SK-N-SH (cell line): ENCODE measurements at regions not wholly inside any gene's neighbourhood (a gene's known extent, or its start where the extent isn't known, plus 50 kb on each side); places are given as distances from the start of the nearest gene placed in this dataset.

Experiments
- CTCF ChIA-PET: fragments of 300-600, 350-600 bp; formaldehyde crosslinking; extraction: SDS; loops from one replicate; lab custom pipeline; 2021; lab: Yijun Ruan, JAX
- POLR2A ChIA-PET: fragments of 350-600 bp; sonication (Branson Sonifier 250); formaldehyde crosslinking; extraction: SDS; loops from one replicate; lab custom pipeline; 2020; ENCODE audit warnings: antibody characterized with exemption, inconsistent platforms; lab: Yijun Ruan, JAX
- DNase-seq: peaks from one replicate; pipeline ENCODE4 v3.0.0; 2012
- H2AFZ ChIP-seq: fragments of 200-600 bp; sonication (generic); 2 replicates; pipeline ENCODE4 v1.8.1; 2016; ENCODE audit warnings: antibody characterized with exemption, mild to moderate bottlenecking, low read depth
- H3F3A ChIP-seq: fragments of 200-600 bp; sonication (generic); replicated peaks from 2 replicates; pipeline ENCODE3; 2016; ENCODE audit warnings: antibody characterized with exemption, mild to moderate bottlenecking; ENCODE audit not compliant: insufficient read depth
- H3K27ac ChIP-seq, 2 experiments: fragments of 200-500 bp in 1 of 2; fragments of 200-600 bp in 1 of 2; sonication (Bioruptor generic) in 1 of 2; sonication (generic), shearing (Covaris generic) in 1 of 2; 2 replicates each; pipeline versions ENCODE4 v1.5.1 to v1.6.1; 2014 to 2016; ENCODE audit warnings: low read depth in 2 of 2, inconsistent platforms in 1 of 2, low read length in 1 of 2, mild to moderate bottlenecking in 1 of 2, mixed read lengths in 1 of 2
- H3K27me3 ChIP-seq: fragments of 200-600 bp; sonication (generic), shearing (Covaris generic); 2 replicates; pipeline ENCODE4 v1.6.1; 2016; ENCODE audit warnings: mixed run types; ENCODE audit not compliant: insufficient read depth
- H3K36me3 ChIP-seq, 2 experiments: fragments of 200-500 bp in 1 of 2; fragments of 200-600 bp in 1 of 2; sonication (Bioruptor generic) in 1 of 2; sonication (generic) in 1 of 2; replicated peaks in 1 of 2; 2 replicates each; pipeline versions ENCODE3 to v1.5.1; 2014 to 2016; ENCODE audit warnings: low read length in 1 of 2, mild to moderate bottlenecking in 1 of 2; ENCODE audit not compliant: insufficient read depth in 2 of 2, control insufficient read depth in 1 of 2
- H3K4me1 ChIP-seq, 2 experiments: fragments of 200-500 bp in 1 of 2; fragments of 200-600 bp in 1 of 2; sonication (Bioruptor generic) in 1 of 2; sonication (generic), shearing (Covaris generic) in 1 of 2; 2 replicates each; pipeline versions ENCODE4 v1.5.1 to v1.6.1; 2014 to 2016; ENCODE audit warnings: low read depth in 1 of 2, low read length in 1 of 2, mixed run types in 1 of 2; ENCODE audit not compliant: insufficient read depth in 2 of 2, control insufficient read depth in 1 of 2
- H3K4me2 ChIP-seq: fragments of 200-600 bp; sonication (generic), shearing (Covaris generic); 2 replicates; pipeline ENCODE4 v1.6.1; 2017; ENCODE audit warnings: mixed run types
- H3K4me3 ChIP-seq, 2 experiments: fragments of 200-500 bp in 1 of 2; fragments of 200-600 bp in 1 of 2; sonication (Bioruptor generic) in 1 of 2; sonication (generic), shearing (Covaris generic) in 1 of 2; 2 replicates each; pipeline versions ENCODE4 v1.5.1 to v1.8.1; 2014 to 2016; ENCODE audit warnings: low read depth in 2 of 2, inconsistent platforms in 1 of 2, low read length in 1 of 2, mild to moderate bottlenecking in 1 of 2, mixed read lengths in 1 of 2, moderate library complexity in 1 of 2
- H3K79me2 ChIP-seq: fragments of 200-600 bp; sonication (generic); 2 replicates; pipeline ENCODE4 v1.8.1; 2017; ENCODE audit warnings: mild to moderate bottlenecking; ENCODE audit not compliant: insufficient read depth
- H3K9ac ChIP-seq: fragments of 200-600 bp; sonication (generic); 2 replicates; pipeline ENCODE4 v1.6.1; 2017; ENCODE audit warnings: mixed run types
- H3K9me2 ChIP-seq: fragments of 200-600 bp; sonication (generic); 2 replicates; pipeline ENCODE4 v1.6.1; 2017; ENCODE audit warnings: mixed run types
- H3K9me3 ChIP-seq: fragments of 200-600 bp; sonication (generic); 2 replicates; pipeline ENCODE4 v1.6.1; 2017; ENCODE audit warnings: mixed run types, mild to moderate bottlenecking, moderate library complexity
- H4K20me1 ChIP-seq: fragments of 200-600 bp; sonication (generic); 2 replicates; pipeline ENCODE4 v1.6.1; 2017; ENCODE audit warnings: mild to moderate bottlenecking, mixed run types; ENCODE audit not compliant: insufficient read depth
- CHD2 ChIP-seq: fragments of 150-350 bp; IDR thresholded peaks from 2 replicates; pipeline ENCODE4 v1.6.1; 2018; ENCODE audit warnings: low read length; ENCODE audit not compliant: partially characterized antibody
- ELF1 ChIP-seq: IDR thresholded peaks from 2 replicates; pipeline ENCODE4 v1.4.0; 2012
- EP300 ChIP-seq, 2 experiments: IDR thresholded peaks; 2 replicates each; pipeline versions ENCODE4 v1.4.0 to v1.6.1; 2012; ENCODE audit warnings: borderline replicate concordance in 1 of 2, low read depth in 1 of 2, low read length in 1 of 2
- EZH2phosphoT487 ChIP-seq: fragments of 200-600 bp; sonication (generic); IDR thresholded peaks from 2 replicates; pipeline ENCODE4 v1.6.1; 2017; ENCODE audit warnings: low read depth, mixed run types, mild to moderate bottlenecking, antibody characterized with exemption, moderate library complexity, borderline replicate concordance
- FOXJ3 ChIP-seq: sonication (generic); formaldehyde crosslinking; IDR thresholded peaks from 2 replicates; pipeline ENCODE4 v1.5.1; 2020; ENCODE audit warnings: mild to moderate bottlenecking, missing genetic modification reagents
- GATA2 ChIP-seq: sonication (generic); formaldehyde crosslinking; IDR thresholded peaks from 2 replicates; pipeline ENCODE4 v1.5.0; 2020; ENCODE audit warnings: mild to moderate bottlenecking, missing genetic modification reagents
- IRF3 ChIP-seq: fragments of 150-350 bp; IDR thresholded peaks from 2 replicates; pipeline ENCODE4 v1.6.1; 2016; ENCODE audit warnings: mild to moderate bottlenecking, low read depth, low read length
- POLR2AphosphoS5 ChIP-seq: IDR thresholded peaks from 2 replicates; pipeline ENCODE4 v1.6.1; 2012; ENCODE audit warnings: low read depth, low read length
- RAD21 ChIP-seq: IDR thresholded peaks from 2 replicates; pipeline ENCODE4 v1.6.1; 2012; ENCODE audit warnings: mild to moderate bottlenecking, low read length
- RCOR1 ChIP-seq: fragments of 150-350 bp; IDR thresholded peaks from 2 replicates; pipeline ENCODE4 v1.6.1; 2017; ENCODE audit warnings: antibody characterized with exemption, low read length
- RXRA ChIP-seq: IDR thresholded peaks from 2 replicates; pipeline ENCODE4 v1.4.0; 2012; ENCODE audit warnings: low read depth, mild to moderate bottlenecking, borderline replicate concordance
- SMC3 ChIP-seq: IDR thresholded peaks from 2 replicates; pipeline ENCODE4 v1.6.1; 2012; ENCODE audit warnings: low read depth, low read length, improper control_type of control experiment
- TAF1 ChIP-seq: IDR thresholded peaks from 2 replicates; pipeline ENCODE4 v1.6.1; 2012; ENCODE audit warnings: low read depth, mild to moderate bottlenecking, low read length, moderate library complexity, borderline replicate concordance
- TCF12 ChIP-seq: IDR thresholded peaks from 2 replicates; pipeline ENCODE4 v1.4.0; 2012
- USF1 ChIP-seq: IDR thresholded peaks from 2 replicates; pipeline ENCODE4 v1.4.0; 2012; ENCODE audit warnings: low read depth, borderline replicate concordance
- WGBS: methylation state at CpG from one replicate; pipeline ENCODE4 v1.1.6; 2017; ENCODE audit warnings: low lambda C conversion rate; 5-methylcytosine and 5-hydroxymethylcytosine counted together
- TF ChIP-seq, protein P1 (sequence below): IDR thresholded peaks from 2 replicates; pipeline ENCODE4 v1.4.0; 2012; ENCODE audit warnings: low read depth, borderline replicate concordance
- TF ChIP-seq, protein P2 (sequence below): IDR thresholded peaks from 2 replicates; pipeline ENCODE4; 2012
- TF ChIP-seq, protein P3 (sequence below): IDR thresholded peaks from 2 replicates; pipeline ENCODE4 v1.4.0; 2012; ENCODE audit warnings: low read depth
- TF ChIP-seq, protein P4 (sequence below): fragments of 150-350 bp; IDR thresholded peaks from 2 replicates; pipeline ENCODE4 v1.6.1; 2017; ENCODE audit warnings: antibody characterized with exemption, low read length, low read depth, borderline replicate concordance
- TF ChIP-seq, protein P5 (sequence below): IDR thresholded peaks from 2 replicates; pipeline ENCODE4 v1.6.1; 2012; ENCODE audit warnings: mild to moderate bottlenecking, low read depth, low read length, moderate library complexity

DNA sequence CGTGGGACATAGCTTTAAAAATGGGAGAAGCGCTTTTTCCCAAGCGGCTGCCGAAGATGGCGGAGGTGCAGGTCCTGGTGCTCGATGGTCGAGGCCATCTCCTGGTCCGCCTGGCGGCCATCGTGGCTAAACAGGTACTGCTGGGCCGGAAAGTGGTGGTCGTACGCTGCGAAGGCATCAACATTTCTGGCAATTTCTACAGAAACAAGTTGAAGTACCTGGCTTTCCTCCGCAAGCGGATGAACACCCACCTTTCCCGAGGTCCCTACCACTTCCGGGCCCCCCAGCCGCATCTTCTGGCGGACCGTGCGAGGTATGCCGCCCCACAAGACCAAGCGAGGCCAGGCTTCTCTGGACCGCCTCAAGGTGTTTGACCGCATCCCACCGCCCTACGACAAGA, 245.5 kb downstream of the MRPL39 start:
- Histone ChIP-seq H3K36me3 (no peaks in the 10 kb centered on the region), H4K20me1 (no peaks in the 10 kb centered on the region), H3K9me2 (no peaks in the 10 kb centered on the region), H3K27me3 (no peaks in the 10 kb centered on the region), H3K79me2 (no peaks in the 10 kb centered on the region), H3F3A (no peaks in the 10 kb centered on the region), H3K4me1 (no peaks in the 10 kb centered on the region), H3K9ac (no peak overlapping the region), H3K4me3 (no peak overlapping the region), H3K9me3 (no peaks in the 10 kb centered on the region), H3K27ac (no peak overlapping the region), H3K4me2 (no peak overlapping the region), H2AFZ (no peak overlapping the region)
- no peak for DNase-seq
- 90% methylated on average over 15 of the region's 28 CpGs for WGBS
- ChIA-PET CTCF (no interaction called here), POLR2A (no interaction called here)
- TF ChIP-seq, protein P1, sequence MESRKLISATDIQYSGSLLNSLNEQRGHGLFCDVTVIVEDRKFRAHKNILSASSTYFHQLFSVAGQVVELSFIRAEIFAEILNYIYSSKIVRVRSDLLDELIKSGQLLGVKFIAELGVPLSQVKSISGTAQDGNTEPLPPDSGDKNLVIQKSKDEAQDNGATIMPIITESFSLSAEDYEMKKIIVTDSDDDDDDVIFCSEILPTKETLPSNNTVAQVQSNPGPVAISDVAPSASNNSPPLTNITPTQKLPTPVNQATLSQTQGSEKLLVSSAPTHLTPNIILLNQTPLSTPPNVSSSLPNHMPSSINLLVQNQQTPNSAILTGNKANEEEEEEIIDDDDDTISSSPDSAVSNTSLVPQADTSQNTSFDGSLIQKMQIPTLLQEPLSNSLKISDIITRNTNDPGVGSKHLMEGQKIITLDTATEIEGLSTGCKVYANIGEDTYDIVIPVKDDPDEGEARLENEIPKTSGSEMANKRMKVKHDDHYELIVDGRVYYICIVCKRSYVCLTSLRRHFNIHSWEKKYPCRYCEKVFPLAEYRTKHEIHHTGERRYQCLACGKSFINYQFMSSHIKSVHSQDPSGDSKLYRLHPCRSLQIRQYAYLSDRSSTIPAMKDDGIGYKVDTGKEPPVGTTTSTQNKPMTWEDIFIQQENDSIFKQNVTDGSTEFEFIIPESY: no peak
- TF ChIP-seq TAF1 (no peak), RCOR1 (no peak), EZH2phosphoT487 (no peak), SMC3 (no peak), IRF3 (no peak), GATA2 (no peak), RXRA (no peak), ELF1 (no peak), POLR2AphosphoS5 (no peak), FOXJ3 (CRISPR knock-in tag) (no peak), USF1 (no peak), EP300 (IDR thresholded peaks at IDR 0.05; ENCODE audit: borderline replicate concordance in 1 of 2, low read depth in 1 of 2, low read length in 1 of 2) (no peak), RAD21 (no peak), CHD2 (no peak), TCF12 (no peak)
- TF ChIP-seq, protein P2, sequence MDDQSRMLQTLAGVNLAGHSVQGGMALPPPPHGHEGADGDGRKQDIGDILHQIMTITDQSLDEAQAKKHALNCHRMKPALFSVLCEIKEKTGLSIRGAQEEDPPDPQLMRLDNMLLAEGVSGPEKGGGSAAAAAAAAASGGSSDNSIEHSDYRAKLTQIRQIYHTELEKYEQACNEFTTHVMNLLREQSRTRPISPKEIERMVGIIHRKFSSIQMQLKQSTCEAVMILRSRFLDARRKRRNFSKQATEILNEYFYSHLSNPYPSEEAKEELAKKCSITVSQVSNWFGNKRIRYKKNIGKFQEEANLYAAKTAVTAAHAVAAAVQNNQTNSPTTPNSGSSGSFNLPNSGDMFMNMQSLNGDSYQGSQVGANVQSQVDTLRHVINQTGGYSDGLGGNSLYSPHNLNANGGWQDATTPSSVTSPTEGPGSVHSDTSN: no peak
- TF ChIP-seq, protein P3, sequence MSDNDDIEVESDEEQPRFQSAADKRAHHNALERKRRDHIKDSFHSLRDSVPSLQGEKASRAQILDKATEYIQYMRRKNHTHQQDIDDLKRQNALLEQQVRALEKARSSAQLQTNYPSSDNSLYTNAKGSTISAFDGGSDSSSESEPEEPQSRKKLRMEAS: no peak
- TF ChIP-seq, protein P4, sequence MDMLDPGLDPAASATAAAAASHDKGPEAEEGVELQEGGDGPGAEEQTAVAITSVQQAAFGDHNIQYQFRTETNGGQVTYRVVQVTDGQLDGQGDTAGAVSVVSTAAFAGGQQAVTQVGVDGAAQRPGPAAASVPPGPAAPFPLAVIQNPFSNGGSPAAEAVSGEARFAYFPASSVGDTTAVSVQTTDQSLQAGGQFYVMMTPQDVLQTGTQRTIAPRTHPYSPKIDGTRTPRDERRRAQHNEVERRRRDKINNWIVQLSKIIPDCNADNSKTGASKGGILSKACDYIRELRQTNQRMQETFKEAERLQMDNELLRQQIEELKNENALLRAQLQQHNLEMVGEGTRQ: no peak
- TF ChIP-seq, protein P5, sequence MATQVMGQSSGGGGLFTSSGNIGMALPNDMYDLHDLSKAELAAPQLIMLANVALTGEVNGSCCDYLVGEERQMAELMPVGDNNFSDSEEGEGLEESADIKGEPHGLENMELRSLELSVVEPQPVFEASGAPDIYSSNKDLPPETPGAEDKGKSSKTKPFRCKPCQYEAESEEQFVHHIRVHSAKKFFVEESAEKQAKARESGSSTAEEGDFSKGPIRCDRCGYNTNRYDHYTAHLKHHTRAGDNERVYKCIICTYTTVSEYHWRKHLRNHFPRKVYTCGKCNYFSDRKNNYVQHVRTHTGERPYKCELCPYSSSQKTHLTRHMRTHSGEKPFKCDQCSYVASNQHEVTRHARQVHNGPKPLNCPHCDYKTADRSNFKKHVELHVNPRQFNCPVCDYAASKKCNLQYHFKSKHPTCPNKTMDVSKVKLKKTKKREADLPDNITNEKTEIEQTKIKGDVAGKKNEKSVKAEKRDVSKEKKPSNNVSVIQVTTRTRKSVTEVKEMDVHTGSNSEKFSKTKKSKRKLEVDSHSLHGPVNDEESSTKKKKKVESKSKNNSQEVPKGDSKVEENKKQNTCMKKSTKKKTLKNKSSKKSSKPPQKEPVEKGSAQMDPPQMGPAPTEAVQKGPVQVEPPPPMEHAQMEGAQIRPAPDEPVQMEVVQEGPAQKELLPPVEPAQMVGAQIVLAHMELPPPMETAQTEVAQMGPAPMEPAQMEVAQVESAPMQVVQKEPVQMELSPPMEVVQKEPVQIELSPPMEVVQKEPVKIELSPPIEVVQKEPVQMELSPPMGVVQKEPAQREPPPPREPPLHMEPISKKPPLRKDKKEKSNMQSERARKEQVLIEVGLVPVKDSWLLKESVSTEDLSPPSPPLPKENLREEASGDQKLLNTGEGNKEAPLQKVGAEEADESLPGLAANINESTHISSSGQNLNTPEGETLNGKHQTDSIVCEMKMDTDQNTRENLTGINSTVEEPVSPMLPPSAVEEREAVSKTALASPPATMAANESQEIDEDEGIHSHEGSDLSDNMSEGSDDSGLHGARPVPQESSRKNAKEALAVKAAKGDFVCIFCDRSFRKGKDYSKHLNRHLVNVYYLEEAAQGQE: no peak
